IMR-90 (cell line): ENCODE measurements at regions not wholly inside any gene's neighbourhood (a gene's known extent, or its start where the extent isn't known, plus 50 kb on each side); places are given as distances from the start of the nearest gene placed in this dataset.

Experiments
- ATAC-seq: fragments of 200-7000 bp; cut with Tn5 transposase; 2 replicates; pipeline ENCODE4 v1.9.1; 2020; ENCODE audit warnings: low read depth, mild to moderate bottlenecking, moderate library complexity
- BruUV-seq: library from RNA; stranded (reverse); fragments of 400-500 nt; replicated peaks from 2 replicates; lab custom pipeline; 2021; lab: Mats Ljungman, UMichigan
- CTCF ChIA-PET: fragments of 300-600 bp; formaldehyde crosslinking; extraction: SDS; loops from one replicate; lab custom pipeline; 2021; ENCODE audit warnings: antibody characterized with exemption; lab: Yijun Ruan, JAX
- POLR2A ChIA-PET: fragments of 300-600 bp; sonication (Branson Sonifier 250); formaldehyde crosslinking; loops from one replicate; lab custom pipeline; 2022; ENCODE audit warnings: antibody characterized with exemption; ENCODE audit not compliant: unreplicated experiment; lab: Charles Lee
- DNase-seq: peaks from one replicate; pipeline ENCODE4 v3.0.0; 2013
- H2AFZ ChIP-seq: replicated peaks from 2 replicates; pipeline ENCODE3; 2013; ENCODE audit warnings: low read length, mild to moderate bottlenecking; ENCODE audit not compliant: poor library complexity
- H2AK5ac ChIP-seq: 2 replicates; pipeline ENCODE4 v1.6.1; 2013; ENCODE audit warnings: low read depth, low read length, inconsistent platforms
- H2AK9ac ChIP-seq: replicated peaks from 2 replicates; pipeline ENCODE3; 2013; ENCODE audit warnings: mild to moderate bottlenecking, low read depth, low read length, moderate library complexity; ENCODE audit not compliant: poor library complexity
- H2BK120ac ChIP-seq: 2 replicates; pipeline ENCODE4 v1.6.1; 2013; ENCODE audit warnings: low read depth, low read length, inconsistent platforms
- H2BK15ac ChIP-seq: 3 replicates; pipeline ENCODE4 v1.6.1; 2013; ENCODE audit warnings: low read depth, low read length, inconsistent platforms
- H2BK20ac ChIP-seq: 2 replicates; pipeline ENCODE4 v1.6.1; 2013; ENCODE audit warnings: low read depth, mild to moderate bottlenecking, inconsistent platforms, low read length, moderate library complexity
- H2BK5ac ChIP-seq: 2 replicates; pipeline ENCODE4 v1.6.1; 2013; ENCODE audit warnings: mild to moderate bottlenecking, low read depth, low read length, inconsistent platforms; ENCODE audit not compliant: poor library complexity, severe bottlenecking
- H3K14ac ChIP-seq: replicated peaks from 2 replicates; pipeline ENCODE4 v1.6.1; 2013; ENCODE audit warnings: low read depth, low read length, inconsistent platforms
- H3K18ac ChIP-seq: 2 replicates; pipeline ENCODE4 v1.6.1; 2013; ENCODE audit warnings: low read depth, low read length, control low read depth
- H3K23ac ChIP-seq: 2 replicates; pipeline ENCODE4 v1.6.1; 2013; ENCODE audit warnings: low read depth, low read length, inconsistent platforms
- H3K27ac ChIP-seq: 2 replicates; pipeline ENCODE4 v1.5.1; 2013; ENCODE audit warnings: mild to moderate bottlenecking, control low read depth, low read length; ENCODE audit not compliant: insufficient read depth
- H3K27me3 ChIP-seq: 2 replicates; pipeline ENCODE4 v1.6.1; 2013; ENCODE audit warnings: low read length; ENCODE audit not compliant: control insufficient read depth, insufficient read depth
- H3K36me3 ChIP-seq: 2 replicates; pipeline ENCODE4 v1.6.1; 2013; ENCODE audit warnings: low read length, mixed read lengths; ENCODE audit not compliant: control insufficient read depth, insufficient read depth
- H3K4ac ChIP-seq: 2 replicates; pipeline ENCODE4 v1.6.1; 2013; ENCODE audit warnings: low read depth, low read length, inconsistent platforms
- H3K4me1 ChIP-seq: 2 replicates; pipeline ENCODE4 v1.6.1; 2013; ENCODE audit warnings: low read length, mixed read lengths; ENCODE audit not compliant: control insufficient read depth, insufficient read depth
- H3K4me2 ChIP-seq: 2 replicates; pipeline ENCODE4 v1.6.1; 2013; ENCODE audit warnings: low read depth, mild to moderate bottlenecking, control low read depth, low read length, moderate library complexity
- H3K4me3 ChIP-seq: 2 replicates; pipeline ENCODE4 v1.5.1; 2013; ENCODE audit warnings: low read depth, mild to moderate bottlenecking, control low read depth, low read length, moderate library complexity; ENCODE audit not compliant: insufficient read depth
- H3K56ac ChIP-seq: 2 replicates; pipeline ENCODE4 v1.6.1; 2013; ENCODE audit warnings: low read length, inconsistent platforms; ENCODE audit not compliant: insufficient read depth; ENCODE audit errors: extremely low read depth
- H3K79me1 ChIP-seq, 2 experiments: 2 replicates each; pipeline ENCODE4 v1.6.1; 2013; ENCODE audit warnings: low read length in 2 of 2, inconsistent platforms in 1 of 2, low read depth in 1 of 2
- H3K9ac ChIP-seq: 2 replicates; pipeline ENCODE4 v1.6.1; 2013; ENCODE audit warnings: low read depth, low read length, control low read depth
- H3K9me1 ChIP-seq: 2 replicates; pipeline ENCODE4 v1.6.1; 2013; ENCODE audit warnings: low read length, inconsistent platforms; ENCODE audit not compliant: insufficient read depth
- H3K9me3 ChIP-seq: 2 replicates; pipeline ENCODE4 v1.6.1; 2013; ENCODE audit warnings: low read length; ENCODE audit not compliant: control insufficient read depth, insufficient read depth
- H4K20me1 ChIP-seq: 2 replicates; pipeline ENCODE4 v1.6.1; 2013; ENCODE audit warnings: low read length, inconsistent platforms; ENCODE audit not compliant: insufficient read depth
- H4K5ac ChIP-seq: 2 replicates; pipeline ENCODE4 v1.6.1; 2013; ENCODE audit warnings: mild to moderate bottlenecking, low read depth, low read length, control low read depth
- H4K8ac ChIP-seq, 2 experiments: 2 replicates each; pipeline ENCODE4 v1.6.1; 2013; ENCODE audit warnings: low read depth in 2 of 2, low read length in 2 of 2, control low read depth in 1 of 2, inconsistent platforms in 1 of 2
- H4K91ac ChIP-seq: 2 replicates; pipeline ENCODE4 v1.6.1; 2013; ENCODE audit warnings: low read depth, low read length, inconsistent platforms; ENCODE audit not compliant: insufficient read depth
- CHD1 ChIP-seq: IDR thresholded peaks from 2 replicates; pipeline ENCODE4 v1.6.1; 2012; ENCODE audit warnings: low read depth, low read length, improper control_type of control experiment
- MAFK ChIP-seq: IDR thresholded peaks from 2 replicates; pipeline ENCODE4 v1.6.1; 2012; ENCODE audit warnings: low read depth, low read length, improper control_type of control experiment
- MXI1 ChIP-seq: IDR thresholded peaks from 2 replicates; pipeline ENCODE4 v1.6.1; 2012; ENCODE audit warnings: low read depth, mild to moderate bottlenecking, low read length, moderate library complexity, borderline replicate concordance
- NFE2L2 ChIP-seq: fragments of 150-350 bp; IDR thresholded peaks from 2 replicates; pipeline ENCODE4 v1.6.1; 2016; ENCODE audit warnings: low read depth, mild to moderate bottlenecking, low read length
- RAD21 ChIP-seq: IDR thresholded peaks from 2 replicates; pipeline ENCODE4 v1.6.1; 2012; ENCODE audit warnings: low read length, improper control_type of control experiment
- SMC3 ChIP-seq: fragments of 150-350 bp; IDR thresholded peaks from 2 replicates; pipeline ENCODE4 v1.6.1; 2016; ENCODE audit warnings: low read depth, mild to moderate bottlenecking, antibody characterized with exemption, low read length, moderate library complexity
- USF2 ChIP-seq: fragments of 150-350 bp; IDR thresholded peaks from 2 replicates; pipeline ENCODE4 v1.6.1; 2017; ENCODE audit warnings: mild to moderate bottlenecking, antibody characterized with exemption, low read length, low read depth
- WGBS, 2 experiments: methylation state at CpG; one replicate each; pipeline versions ENCODE4 v1.1.5 to v1.1.7; 2013; ENCODE audit warnings: missing lambda C conversion rate in 2 of 2; ENCODE audit not compliant: insufficient read length in 1 of 2; ENCODE audit errors: extremely low coverage in 2 of 2; 5-methylcytosine and 5-hydroxymethylcytosine counted together
- dilution Hi-C: fragments of 300-500 bp; cut with HindIII; formaldehyde crosslinking; loops from one replicate; pipeline ENCODE4 v1.14.3; 2018; ENCODE audit warnings: low sequenced_read_pairs; ENCODE audit not compliant: unreplicated experiment
- in situ Hi-C: fragments of 300-500 bp; cut with MboI; formaldehyde crosslinking; loops from 3 replicates; pipeline ENCODE4 v1.14.3; 2019; ENCODE audit warnings: low sequenced_read_pairs, inconsistent platforms, mixed read lengths
- intact Hi-C: fragments of 100-400 bp; cut with micrococcal nuclease; formaldehyde crosslinking; loops from 2 replicates; pipeline ENCODE4 v1.10.0; 2022

- H3K14ac ChIP-seq: no peak overlapping the region
- H3K4ac ChIP-seq: no peak overlapping the region
- H2BK15ac ChIP-seq: no peak overlapping the region
- no peak overlapping the region for H4K8ac ChIP-seq
- no peak overlapping the region for H2AK9ac ChIP-seq
- H3K36me3 ChIP-seq: no peaks in the 10 kb centered on the region
- H2BK5ac ChIP-seq: no peak overlapping the region
- H2AFZ ChIP-seq: no peak overlapping the region
- no peak overlapping the region for H3K18ac ChIP-seq
- H3K9ac ChIP-seq: no peak overlapping the region
- H2BK120ac ChIP-seq: no peak overlapping the region
- H3K4me2 ChIP-seq: no peak overlapping the region
- no peak for DNase-seq
- H3K79me1 ChIP-seq: no peaks in the 10 kb centered on the region
- ChIA-PET CTCF (no interaction called here), POLR2A (no interaction called here)
- ATAC-seq: no peak
- no TSS peak for BruUV-seq
- no peak overlapping the region for H3K56ac ChIP-seq
- H3K23ac ChIP-seq: no peak overlapping the region
- peaks cover 3% of the 10 kb centered on the region for H3K9me1 ChIP-seq
- H3K27ac ChIP-seq: no peak overlapping the region
- intact Hi-C loops: no loop called here
- H2AK5ac ChIP-seq: no peak overlapping the region
- H2BK20ac ChIP-seq: no peak overlapping the region
- no peak overlapping the region for H3K4me3 ChIP-seq
- no peak overlapping the region for H4K91ac ChIP-seq
- H3K9me3 ChIP-seq: no peaks in the 10 kb centered on the region
- no peaks in the 10 kb centered on the region for H3K27me3 ChIP-seq
- dilution Hi-C loops: no loop called here
- no peak overlapping the region for H4K5ac ChIP-seq
- in situ Hi-C loops: no loop called here
- no peaks in the 10 kb centered on the region for H4K20me1 ChIP-seq
- H3K4me1 ChIP-seq: peaks cover 3% of the 10 kb centered on the region; the same call in 1 of the 2 replicates
- TF ChIP-seq MAFK (no peak), SMC3 (no peak), MXI1 (no peak), USF2 (no peak), CHD1 (no peak), NFE2L2 (no peak), RAD21 (no peak)
- WGBS, 2 experiments: 90% methylated on average over 2 of the region's 5 CpGs; no CpG with 5 or more reads in 1 of the 2 experiments
These were observed 116.2 kb upstream of the RASSF8 start for GRCh38 chr12:25842254-25842653.
